ENCODE measurements at regions not wholly inside any gene's neighbourhood (a gene's known extent, or its start where the extent isn't known, plus 50 kb on each side); places are given as distances from the start of the nearest gene placed in this dataset.
A peak's percentile ranks its signal among the peaks of the same experiment; 100 is the strongest.

- DNase-seq, result no peak
These were observed 245.2 kb upstream of the LRATD1 start for GRCh38 chr2:14387332-14387731.

- no peak for DNase-seq
These were observed 243.8 kb upstream of the LRATD1 start for GRCh38 chr2:14388724-14389123.

- no peak for DNase-seq
These were observed 235.9 kb upstream of the LRATD1 start for GRCh38 chr2:14396533-14397083.

GRCh38 chr2:14398641-14399040 is 233.9 kb upstream of the LRATD1 start:
- no peak for DNase-seq

- DNase-seq, result peak; percentile 70
These were observed 230.6 kb upstream of the LRATD1 start for GRCh38 chr2:14401873-14402272.

- no peak for DNase-seq
These were observed 223.8 kb upstream of the LRATD1 start for GRCh38 chr2:14408695-14409094.

GRCh38 chr2:14417551-14417950 is 215.0 kb upstream of the LRATD1 start:
- DNase-seq, result no peak

- DNase-seq, result no peak
These were observed 214.4 kb upstream of the LRATD1 start for GRCh38 chr2:14418115-14418514.

- no peak for DNase-seq
These were observed 211.7 kb upstream of the LRATD1 start for GRCh38 chr2:14420851-14421250.

- DNase-seq, result no peak
These were observed 210.1 kb upstream of the LRATD1 start for GRCh38 chr2:14422426-14422825.

GRCh38 chr2:14423145-14423906 is 209.2 kb upstream of the LRATD1 start:
- no peak for DNase-seq

GRCh38 chr2:14424478-14425390 is 207.8 kb upstream of the LRATD1 start:
- no peak for DNase-seq

GRCh38 chr2:14425869-14426268 is 206.6 kb upstream of the LRATD1 start:
- no peak for DNase-seq

- DNase-seq, result no peak
These were observed 204.5 kb upstream of the LRATD1 start for GRCh38 chr2:14428056-14428455.

GRCh38 chr2:14433946-14434495 is 198.5 kb upstream of the LRATD1 start:
- DNase-seq, result no peak

- DNase-seq, result no peak
These were observed 186.8 kb upstream of the LRATD1 start for GRCh38 chr2:14445670-14446069.

GRCh38 chr2:14448340-14448739 is 184.2 kb upstream of the LRATD1 start:
- no peak for DNase-seq

- no peak for DNase-seq
These were observed 181.2 kb upstream of the LRATD1 start for GRCh38 chr2:14451312-14451711.

- no peak for DNase-seq
These were observed 178.3 kb upstream of the LRATD1 start for GRCh38 chr2:14454202-14454601.

- DNase-seq, result no peak
These were observed 172.7 kb upstream of the LRATD1 start for GRCh38 chr2:14459786-14460325.

- DNase-seq, result no peak
These were observed 156.5 kb upstream of the LRATD1 start for GRCh38 chr2:14475994-14476393.

- no peak for DNase-seq
These were observed 153.0 kb upstream of the LRATD1 start for GRCh38 chr2:14479486-14479885.

GRCh38 chr2:14480120-14480519 is 152.4 kb upstream of the LRATD1 start:
- DNase-seq, result no peak

All from NCI-H2081 treated with DMSO at 0.1 percent for 48 hours (cell line).